IMR-90 (cell line): ENCODE measurements at regions not wholly inside any gene's neighbourhood (a gene's known extent, or its start where the extent isn't known, plus 50 kb on each side); places are given as distances from the start of the nearest gene placed in this dataset.
A peak's percentile ranks its signal among the peaks of the same experiment; 100 is the strongest.

ENCODE experiments used
- ATAC-seq: fragments of 200-7000 bp; cut with Tn5 transposase; 2 replicates; pipeline ENCODE4 v1.9.1; 2020; ENCODE audit warnings: low read depth, mild to moderate bottlenecking, moderate library complexity
- BruUV-seq: library from RNA; stranded (reverse); fragments of 400-500 nt; replicated peaks from 2 replicates; lab custom pipeline; 2021; lab: Mats Ljungman, UMichigan
- CTCF ChIA-PET: fragments of 300-600 bp; formaldehyde crosslinking; extraction: SDS; loops from one replicate; lab custom pipeline; 2021; ENCODE audit warnings: antibody characterized with exemption; lab: Yijun Ruan, JAX
- POLR2A ChIA-PET: fragments of 300-600 bp; sonication (Branson Sonifier 250); formaldehyde crosslinking; loops from one replicate; lab custom pipeline; 2022; ENCODE audit warnings: antibody characterized with exemption; ENCODE audit not compliant: unreplicated experiment; lab: Charles Lee
- DNase-seq: peaks from one replicate; pipeline ENCODE4 v3.0.0; 2013
- H2AFZ ChIP-seq: replicated peaks from 2 replicates; pipeline ENCODE3; 2013; ENCODE audit warnings: low read length, mild to moderate bottlenecking; ENCODE audit not compliant: poor library complexity
- H2AK5ac ChIP-seq: 2 replicates; pipeline ENCODE4 v1.6.1; 2013; ENCODE audit warnings: low read depth, low read length, inconsistent platforms
- H2AK9ac ChIP-seq: replicated peaks from 2 replicates; pipeline ENCODE3; 2013; ENCODE audit warnings: mild to moderate bottlenecking, low read depth, low read length, moderate library complexity; ENCODE audit not compliant: poor library complexity
- H2BK120ac ChIP-seq: 2 replicates; pipeline ENCODE4 v1.6.1; 2013; ENCODE audit warnings: low read depth, low read length, inconsistent platforms
- H2BK15ac ChIP-seq: 3 replicates; pipeline ENCODE4 v1.6.1; 2013; ENCODE audit warnings: low read depth, low read length, inconsistent platforms
- H2BK20ac ChIP-seq: 2 replicates; pipeline ENCODE4 v1.6.1; 2013; ENCODE audit warnings: low read depth, mild to moderate bottlenecking, inconsistent platforms, low read length, moderate library complexity
- H2BK5ac ChIP-seq: 2 replicates; pipeline ENCODE4 v1.6.1; 2013; ENCODE audit warnings: mild to moderate bottlenecking, low read depth, low read length, inconsistent platforms; ENCODE audit not compliant: poor library complexity, severe bottlenecking
- H3K14ac ChIP-seq: replicated peaks from 2 replicates; pipeline ENCODE4 v1.6.1; 2013; ENCODE audit warnings: low read depth, low read length, inconsistent platforms
- H3K18ac ChIP-seq: 2 replicates; pipeline ENCODE4 v1.6.1; 2013; ENCODE audit warnings: low read depth, low read length, control low read depth
- H3K23ac ChIP-seq: 2 replicates; pipeline ENCODE4 v1.6.1; 2013; ENCODE audit warnings: low read depth, low read length, inconsistent platforms
- H3K27ac ChIP-seq: 2 replicates; pipeline ENCODE4 v1.5.1; 2013; ENCODE audit warnings: mild to moderate bottlenecking, control low read depth, low read length; ENCODE audit not compliant: insufficient read depth
- H3K27me3 ChIP-seq: 2 replicates; pipeline ENCODE4 v1.6.1; 2013; ENCODE audit warnings: low read length; ENCODE audit not compliant: control insufficient read depth, insufficient read depth
- H3K36me3 ChIP-seq: 2 replicates; pipeline ENCODE4 v1.6.1; 2013; ENCODE audit warnings: low read length, mixed read lengths; ENCODE audit not compliant: control insufficient read depth, insufficient read depth
- H3K4ac ChIP-seq: 2 replicates; pipeline ENCODE4 v1.6.1; 2013; ENCODE audit warnings: low read depth, low read length, inconsistent platforms
- H3K4me1 ChIP-seq: 2 replicates; pipeline ENCODE4 v1.6.1; 2013; ENCODE audit warnings: low read length, mixed read lengths; ENCODE audit not compliant: control insufficient read depth, insufficient read depth
- H3K4me2 ChIP-seq: 2 replicates; pipeline ENCODE4 v1.6.1; 2013; ENCODE audit warnings: low read depth, mild to moderate bottlenecking, control low read depth, low read length, moderate library complexity
- H3K4me3 ChIP-seq: 2 replicates; pipeline ENCODE4 v1.5.1; 2013; ENCODE audit warnings: low read depth, mild to moderate bottlenecking, control low read depth, low read length, moderate library complexity; ENCODE audit not compliant: insufficient read depth
- H3K56ac ChIP-seq: 2 replicates; pipeline ENCODE4 v1.6.1; 2013; ENCODE audit warnings: low read length, inconsistent platforms; ENCODE audit not compliant: insufficient read depth; ENCODE audit errors: extremely low read depth
- H3K79me1 ChIP-seq, 2 experiments: 2 replicates each; pipeline ENCODE4 v1.6.1; 2013; ENCODE audit warnings: low read length in 2 of 2, inconsistent platforms in 1 of 2, low read depth in 1 of 2
- H3K9ac ChIP-seq: 2 replicates; pipeline ENCODE4 v1.6.1; 2013; ENCODE audit warnings: low read depth, low read length, control low read depth
- H3K9me1 ChIP-seq: 2 replicates; pipeline ENCODE4 v1.6.1; 2013; ENCODE audit warnings: low read length, inconsistent platforms; ENCODE audit not compliant: insufficient read depth
- H3K9me3 ChIP-seq: 2 replicates; pipeline ENCODE4 v1.6.1; 2013; ENCODE audit warnings: low read length; ENCODE audit not compliant: control insufficient read depth, insufficient read depth
- H4K20me1 ChIP-seq: 2 replicates; pipeline ENCODE4 v1.6.1; 2013; ENCODE audit warnings: low read length, inconsistent platforms; ENCODE audit not compliant: insufficient read depth
- H4K5ac ChIP-seq: 2 replicates; pipeline ENCODE4 v1.6.1; 2013; ENCODE audit warnings: mild to moderate bottlenecking, low read depth, low read length, control low read depth
- H4K8ac ChIP-seq, 2 experiments: 2 replicates each; pipeline ENCODE4 v1.6.1; 2013; ENCODE audit warnings: low read depth in 2 of 2, low read length in 2 of 2, control low read depth in 1 of 2, inconsistent platforms in 1 of 2
- H4K91ac ChIP-seq: 2 replicates; pipeline ENCODE4 v1.6.1; 2013; ENCODE audit warnings: low read depth, low read length, inconsistent platforms; ENCODE audit not compliant: insufficient read depth
- CEBPB ChIP-seq: IDR thresholded peaks from 2 replicates; pipeline ENCODE4 v1.6.1; 2012; ENCODE audit warnings: low read depth, low read length, improper control_type of control experiment
- FOS ChIP-seq: fragments of 150-350 bp; IDR thresholded peaks from 2 replicates; pipeline ENCODE4 v1.6.1; 2016; ENCODE audit warnings: low read depth, low read length
- NFE2L2 ChIP-seq: fragments of 150-350 bp; IDR thresholded peaks from 2 replicates; pipeline ENCODE4 v1.6.1; 2016; ENCODE audit warnings: low read depth, mild to moderate bottlenecking, low read length
- WGBS, 2 experiments: methylation state at CpG; one replicate each; pipeline versions ENCODE4 v1.1.5 to v1.1.7; 2013; ENCODE audit warnings: missing lambda C conversion rate in 2 of 2; ENCODE audit not compliant: insufficient read length in 1 of 2; ENCODE audit errors: extremely low coverage in 2 of 2; 5-methylcytosine and 5-hydroxymethylcytosine counted together
- dilution Hi-C: fragments of 300-500 bp; cut with HindIII; formaldehyde crosslinking; loops from one replicate; pipeline ENCODE4 v1.14.3; 2018; ENCODE audit warnings: low sequenced_read_pairs; ENCODE audit not compliant: unreplicated experiment
- in situ Hi-C: fragments of 300-500 bp; cut with MboI; formaldehyde crosslinking; loops from 3 replicates; pipeline ENCODE4 v1.14.3; 2019; ENCODE audit warnings: low sequenced_read_pairs, inconsistent platforms, mixed read lengths
- intact Hi-C: fragments of 100-400 bp; cut with micrococcal nuclease; formaldehyde crosslinking; loops from 2 replicates; pipeline ENCODE4 v1.10.0; 2022

- peak overlapping the region; percentile 93 for H3K56ac ChIP-seq
- peak overlapping the region; percentile 65 to 98; a peak in 2 of 4 replicates for H4K8ac ChIP-seq
- H2BK15ac ChIP-seq: peak overlapping the region; percentile 97; the same call in 1 of the 3 replicates
- no peaks in the 10 kb centered on the region for H3K27me3 ChIP-seq
- peaks cover 24% of the 10 kb centered on the region for H3K4me1 ChIP-seq
- H3K23ac ChIP-seq: no peak overlapping the region; the same call in 1 of the 2 replicates
- peaks cover 5 to 17% of the 10 kb centered on the region in 2 experiments; a peak in 2 of 4 replicates for H3K79me1 ChIP-seq
- peak overlapping the region; percentile 49; the same call in 1 of the 2 replicates for H3K9ac ChIP-seq
- no peak overlapping the region for H3K4me2 ChIP-seq
- ATAC-seq: peak; percentile 80
- CTCF ChIA-PET: interaction anchor here (1.0 to 1.2 kb wide), 2 partner anchors 40 to 668 kb away, joined by 4 read pairs; no protein-coding TSS in a partner anchor
- no peaks in the 10 kb centered on the region for H3K36me3 ChIP-seq
- POLR2A ChIA-PET: interaction anchor here (0.6 kb wide), 1 partner anchor 86 kb away, joined by 3 read pairs; no protein-coding TSS in a partner anchor
- no TSS peak for BruUV-seq
- no peak overlapping the region for H4K91ac ChIP-seq
- WGBS, 2 experiments: no CpG with 5 or more reads among the region's 1 CpG
- no peaks in the 10 kb centered on the region for H4K20me1 ChIP-seq
- H3K9me1 ChIP-seq: peaks cover 15% of the 10 kb centered on the region
- H2AK9ac ChIP-seq: no peak overlapping the region
- DNase-seq: peak; percentile 96
- H3K4ac ChIP-seq: peak overlapping the region; percentile 99; the same call in 1 of the 2 replicates
- H4K5ac ChIP-seq: no peak overlapping the region; the same call in 1 of the 2 replicates
- H2BK120ac ChIP-seq: peak overlapping the region; percentile 99
- H3K18ac ChIP-seq: peak overlapping the region; percentile 91; the same call in 1 of the 2 replicates
- in situ Hi-C loops (no loop called here), dilution Hi-C loops (no loop called here), intact Hi-C loops (loop anchor here (1.0 to 2.0 kb wide), 2 partner anchors 40 to 42 kb away; no protein-coding TSS in a partner anchor)
- H3K14ac ChIP-seq: no peak overlapping the region
- H3K27ac ChIP-seq: peak overlapping the region; percentile 98; the same call in 1 of the 2 replicates
- H2BK20ac ChIP-seq: peak overlapping the region; percentile 98
- H3K9me3 ChIP-seq: no peaks in the 10 kb centered on the region
- TF ChIP-seq NFE2L2 (no peak), FOS (peak; percentile 74), CEBPB (peak; percentile 87)
- H3K4me3 ChIP-seq: no peak overlapping the region
- H2AK5ac ChIP-seq: peak overlapping the region; percentile 94; the same call in 1 of the 2 replicates
- no peak overlapping the region for H2AFZ ChIP-seq
- peak overlapping the region; percentile 99 for H2BK5ac ChIP-seq
Observed at GRCh38 chr2:150570712-150571111, 83.2 kb upstream of the RND3 start.
